ENCODE measurements at regions not wholly inside any gene's neighbourhood (a gene's known extent, or its start where the extent isn't known, plus 50 kb on each side); places are given as distances from the start of the nearest gene placed in this dataset.

DNA sequence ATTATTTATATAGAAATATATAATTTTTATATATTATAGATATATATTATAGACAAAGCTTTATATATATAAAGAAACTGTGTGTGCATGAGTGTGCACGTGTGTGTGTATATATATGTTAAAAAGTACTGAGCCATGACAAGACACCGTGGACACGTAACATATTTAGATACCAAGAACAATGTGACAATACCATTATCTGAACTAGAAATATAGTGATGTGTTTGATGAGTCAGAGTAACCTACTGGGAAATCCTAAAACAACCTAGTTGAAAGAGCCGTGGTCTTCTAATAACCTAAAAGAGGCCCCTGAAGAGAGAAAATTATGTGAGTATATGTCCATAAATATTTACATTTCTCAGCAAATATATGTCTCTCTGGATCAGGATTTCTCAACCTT, 50.7 kb upstream of the ITGB8 start:
- Histone ChIP-seq H3K9ac (ENCODE audit: insufficient read length, low read depth) (no peak overlapping the region), H3K9me3 (ENCODE audit: insufficient read depth, low read length) (no peaks in the 10 kb centered on the region), H3K4me1 (ENCODE audit: insufficient read depth, insufficient read length) (no peaks in the 10 kb centered on the region), H3K27me3 (ENCODE audit: insufficient read depth, insufficient read length) (no peaks in the 10 kb centered on the region), H3K4me3 (ENCODE audit: insufficient read length, low read depth) (no peak overlapping the region), H3K36me3 (ENCODE audit: insufficient read depth, insufficient read length, low read length) (no peaks in the 10 kb centered on the region)
- DNase-seq (ENCODE audit: low read depth, low spot score): no peak
- TF ChIP-seq YY1 (IDR thresholded peaks at IDR 0.05; ENCODE audit: insufficient read depth, insufficient read length): no peak

DNA sequence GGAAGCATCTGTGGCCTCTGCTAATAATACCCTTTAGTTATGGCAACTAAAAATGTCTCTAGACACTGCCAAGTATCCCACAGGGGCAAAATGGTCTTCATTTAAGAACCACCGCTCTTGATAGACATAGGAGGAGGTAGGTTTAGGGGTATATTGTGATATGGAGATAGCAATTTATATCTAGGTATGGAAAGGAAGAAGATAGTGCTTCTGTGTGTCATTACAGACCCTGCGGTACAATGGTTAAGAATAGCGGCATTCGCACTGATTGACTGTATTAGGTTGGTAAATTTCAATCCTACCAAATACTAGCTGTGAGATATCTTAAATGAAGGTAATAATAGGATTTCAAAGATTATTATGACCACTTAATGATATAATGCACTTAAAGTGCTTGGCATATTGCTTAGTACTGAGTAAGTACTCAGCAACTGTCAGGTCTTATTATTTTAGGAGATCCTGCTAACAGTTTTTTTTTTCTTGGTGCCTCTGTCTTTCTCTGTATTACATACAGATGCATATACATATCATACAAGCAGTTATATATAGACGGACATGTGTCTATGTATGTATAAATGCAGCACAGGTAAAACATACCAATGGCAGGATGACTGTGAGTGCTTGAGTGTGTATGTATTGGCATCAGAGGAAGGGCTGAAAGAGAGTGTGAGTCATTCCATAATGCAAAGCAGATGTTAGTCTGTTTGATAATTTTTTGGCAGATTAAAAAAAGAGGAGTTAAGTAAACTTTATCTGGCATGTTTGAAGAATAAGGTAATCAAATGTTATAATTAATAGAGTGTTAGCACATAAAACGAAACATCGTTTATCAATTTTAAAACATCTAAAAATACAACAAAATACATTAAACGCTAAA, 50.0 kb upstream of the ITGB8 start:
- Histone ChIP-seq H3K4me1 (ENCODE audit: insufficient read depth, insufficient read length) (no peaks in the 10 kb centered on the region), H3K27me3 (ENCODE audit: insufficient read depth, insufficient read length) (no peaks in the 10 kb centered on the region), H3K36me3 (ENCODE audit: insufficient read depth, insufficient read length, low read length) (no peaks in the 10 kb centered on the region), H3K9me3 (ENCODE audit: insufficient read depth, low read length) (no peaks in the 10 kb centered on the region), H3K9ac (ENCODE audit: insufficient read length, low read depth) (no peak overlapping the region), H3K4me3 (ENCODE audit: insufficient read length, low read depth) (no peak overlapping the region)
- no peak for TF ChIP-seq ZNF274 (IDR thresholded peaks at IDR 0.05; ENCODE audit: low read depth, low read length)
- TF ChIP-seq YY1 (IDR thresholded peaks at IDR 0.05; ENCODE audit: insufficient read depth, insufficient read length): no peak
- no peak for TF ChIP-seq SUZ12 (IDR thresholded peaks at IDR 0.05; ENCODE audit: extremely low read depth, insufficient read depth, insufficient read length)
- DNase-seq (ENCODE audit: low read depth, low spot score): no peak

Data from NT2/D1 (cell line).